ENCODE measurements at regions not wholly inside any gene's neighbourhood (a gene's known extent, or its start where the extent isn't known, plus 50 kb on each side); places are given as distances from the start of the nearest gene placed in this dataset.
"Not testable (repeated sequence)": the region's sequence is repeated elsewhere in the genome, so short reads cannot be mapped to it uniquely, and the experiment has no call there.

GRCh38 chr14:104400355-104400754, 179.2 kb upstream of the C14orf180 start:
- ATAC-seq = no peak
- intact Hi-C loops (cut with micrococcal nuclease) = no loop called here
- no peak for DNase-seq

- ATAC-seq (no peak), DNase-seq (no peak)
- intact Hi-C loops (cut with micrococcal nuclease) = no loop called here
These were observed 177.8 kb upstream of the C14orf180 start for GRCh38 chr14:104401785-104402184.

- ATAC-seq; intact Hi-C loops (cut with micrococcal nuclease); DNase-seq: not testable (repeated sequence)
These were observed 177.3 kb upstream of the C14orf180 start for GRCh38 chr14:104402303-104402702.

GRCh38 chr14:104403421-104404220, 175.9 kb upstream of the C14orf180 start:
- intact Hi-C loops (cut with micrococcal nuclease) = no loop called here
- DNase-seq (no peak), ATAC-seq (no peak)

- intact Hi-C loops (cut with micrococcal nuclease) = no loop called here
- ATAC-seq (no peak), DNase-seq (no peak)
These were observed 174.6 kb upstream of the C14orf180 start for GRCh38 chr14:104404922-104405321.

DNA sequence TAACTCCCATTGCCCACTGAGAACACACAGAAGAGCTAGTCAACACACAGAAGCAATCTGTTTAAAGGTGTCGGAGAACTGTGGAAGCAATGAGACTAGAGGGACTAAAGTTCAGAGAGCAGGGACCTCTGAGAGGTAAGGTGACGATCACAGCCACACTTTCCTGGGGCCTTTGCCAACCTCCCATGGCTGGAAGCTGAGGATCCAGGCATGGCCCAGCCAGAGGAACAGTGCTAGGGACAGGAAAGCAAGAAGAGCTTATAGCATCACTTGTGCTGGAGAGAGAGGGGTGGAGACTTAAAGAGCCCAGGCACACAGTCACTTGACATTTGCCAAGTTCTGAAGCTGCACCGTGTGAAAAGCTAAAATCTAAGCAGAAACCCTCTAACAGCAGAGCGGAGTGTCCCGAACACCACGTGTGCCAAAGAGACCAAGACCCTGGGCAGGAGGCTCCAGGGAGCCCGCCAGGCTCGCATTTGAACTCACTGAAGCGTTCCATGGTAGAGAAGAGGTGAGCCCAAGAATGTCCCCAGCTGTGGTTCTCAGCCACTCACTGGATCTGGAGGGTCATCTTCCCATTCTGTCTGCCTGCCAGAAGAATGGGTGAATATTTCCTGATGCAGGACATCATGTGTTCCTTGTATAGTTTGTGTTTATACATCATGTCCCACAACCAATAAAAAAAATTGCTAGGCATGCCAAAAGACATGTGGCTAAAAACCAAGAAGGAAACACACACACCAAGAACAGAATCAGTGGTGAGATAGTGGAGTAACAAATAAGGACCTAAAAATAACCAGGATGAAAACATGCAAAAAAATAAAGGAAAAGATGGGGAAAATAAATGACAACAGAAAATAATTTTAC, 174.0 kb upstream of the C14orf180 start:
- DNase-seq (no peak), ATAC-seq (no peak)
- intact Hi-C loops (cut with micrococcal nuclease) = no loop called here

- DNase-seq (no peak), ATAC-seq (no peak)
- intact Hi-C loops (cut with micrococcal nuclease) = no loop called here
These were observed 172.7 kb upstream of the C14orf180 start for GRCh38 chr14:104406831-104407230.

GRCh38 chr14:104416383-104416782, 163.2 kb upstream of the C14orf180 start:
- intact Hi-C loops (cut with micrococcal nuclease) = no loop called here
- ATAC-seq (no peak), DNase-seq (no peak)

DNA sequence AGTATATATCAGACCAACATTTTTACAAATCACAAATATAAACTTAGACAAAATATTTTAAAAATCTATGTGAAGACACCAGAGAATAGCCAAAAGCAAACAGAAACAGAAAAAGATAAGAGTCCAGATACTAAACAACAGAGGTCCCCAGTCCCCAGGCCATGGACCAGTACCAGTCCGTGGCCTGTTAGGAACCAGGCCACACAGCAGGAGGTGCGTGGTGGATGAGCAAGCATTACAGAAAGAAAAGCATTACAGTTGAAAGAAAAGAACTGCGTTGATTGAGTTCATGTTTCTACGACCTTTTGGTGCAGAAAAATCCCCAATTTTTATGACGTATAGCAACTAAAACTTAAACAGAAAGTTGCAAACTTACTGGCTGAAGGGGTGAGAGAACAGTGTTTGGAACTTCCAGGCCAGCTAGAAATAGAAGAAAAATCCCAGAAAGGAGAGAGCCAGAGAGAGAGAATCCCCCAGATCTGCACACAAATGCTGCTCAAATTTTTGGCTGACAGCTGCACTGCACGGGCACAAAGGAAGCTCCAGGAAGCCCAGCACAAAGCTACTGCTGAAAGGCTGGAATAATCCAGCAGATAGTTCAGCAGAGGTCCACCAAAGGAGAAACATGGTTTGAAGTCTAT, 159.6 kb upstream of the C14orf180 start:
- intact Hi-C loops (cut with micrococcal nuclease) = no loop called here
- DNase-seq (no peak), ATAC-seq (no peak)

GRCh38 chr14:104420523-104420922, 159.0 kb upstream of the C14orf180 start:
- intact Hi-C loops (cut with micrococcal nuclease); DNase-seq; ATAC-seq: not testable (repeated sequence)

DNA sequence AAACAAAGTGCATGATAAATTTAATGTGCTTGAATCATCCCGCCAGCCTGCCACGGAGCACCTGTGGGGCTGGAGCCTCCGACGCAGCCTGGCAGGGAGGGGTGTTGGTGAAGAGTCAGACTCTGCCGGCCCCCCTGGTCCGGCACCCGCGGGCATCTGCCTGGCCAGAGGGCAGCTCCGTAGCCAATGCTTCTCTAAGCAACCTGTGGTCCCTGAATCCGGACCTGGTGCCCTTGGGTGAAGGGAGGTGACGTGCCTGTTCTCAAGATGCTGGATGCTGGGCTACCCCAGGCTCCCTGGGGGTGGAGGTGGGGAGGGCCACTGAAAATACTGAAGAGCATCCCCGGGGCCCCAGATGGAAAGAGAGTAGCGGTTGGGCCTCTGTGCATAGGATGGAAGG, 158.6 kb upstream of the C14orf180 start:
- intact Hi-C loops (cut with micrococcal nuclease) = no loop called here
- ATAC-seq (no peak), DNase-seq (no peak)

DNA sequence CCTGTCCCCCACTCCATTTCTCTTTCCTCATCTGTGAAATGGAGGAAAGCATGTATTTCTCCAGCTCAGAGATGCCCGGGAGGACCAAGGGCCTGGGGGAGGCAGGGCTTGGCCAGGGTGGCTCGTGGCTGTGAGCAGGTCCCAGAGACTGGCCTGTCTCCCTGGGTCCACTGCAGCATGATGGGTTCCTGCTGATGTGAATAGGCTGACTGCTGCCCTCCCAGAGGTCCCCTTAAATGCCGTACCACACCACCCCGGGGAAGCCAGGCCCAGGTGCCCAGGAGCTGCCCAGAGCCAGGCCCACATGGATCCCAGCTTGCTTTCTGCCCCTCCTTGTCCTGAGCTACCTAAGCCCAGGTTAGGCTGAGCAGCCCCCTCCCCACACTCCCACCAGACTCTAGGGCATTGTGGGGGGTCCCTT, 158.2 kb upstream of the C14orf180 start:
- DNase-seq (no peak), ATAC-seq (no peak)

GRCh38 chr14:104421892-104422828, 157.4 kb upstream of the C14orf180 start:
- DNase-seq (no peak), ATAC-seq (no peak)
- intact Hi-C loops (cut with micrococcal nuclease) = no loop called here

More for the DNA sequence above, 158.2 kb upstream of the C14orf180 start:
- intact Hi-C loops (cut with micrococcal nuclease) = no loop called here

DNA sequence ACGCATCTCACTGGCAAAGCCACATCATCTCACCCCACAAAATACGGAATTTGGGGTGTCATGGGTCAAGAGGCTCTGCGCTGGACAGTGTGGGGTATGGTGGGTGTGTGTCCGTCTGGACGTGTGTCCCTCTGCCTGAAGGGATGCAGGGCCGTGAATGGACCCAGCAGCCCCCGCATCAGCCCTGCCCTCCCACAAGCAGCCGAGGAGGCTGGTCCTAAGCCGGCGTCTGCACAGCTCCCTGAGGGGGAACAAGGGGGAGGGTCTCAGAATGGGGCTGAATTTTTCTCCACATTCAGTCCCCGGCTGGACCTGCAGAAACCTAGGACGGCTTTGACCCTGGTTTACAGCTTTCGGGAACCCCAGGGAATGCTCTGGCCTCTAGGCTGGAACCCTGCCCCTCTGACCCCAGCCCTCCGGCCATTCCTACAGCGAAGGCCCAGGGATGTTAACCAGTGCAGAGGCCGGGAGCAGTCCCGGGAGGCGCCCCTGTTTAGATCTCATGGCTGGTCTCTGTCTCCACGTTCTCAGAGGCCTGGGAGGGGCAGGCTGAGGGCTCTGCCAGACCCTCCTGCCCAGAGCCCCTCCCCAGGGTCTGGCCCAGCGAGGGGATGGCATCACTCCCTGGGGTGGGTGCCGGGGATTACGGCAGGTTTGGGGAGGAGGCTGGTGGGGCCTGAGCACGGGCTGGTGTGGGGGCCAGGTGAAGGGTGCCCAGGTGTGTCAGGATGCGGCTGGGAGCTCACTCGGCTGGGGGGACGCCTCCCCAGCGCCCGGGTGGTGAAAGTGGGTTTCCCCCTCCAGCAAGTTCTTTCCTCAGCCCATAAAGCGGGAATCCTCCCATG, 156.5 kb upstream of the C14orf180 start:
- ATAC-seq (no peak), DNase-seq (no peak)
- intact Hi-C loops (cut with micrococcal nuclease) = no loop called here

DNA sequence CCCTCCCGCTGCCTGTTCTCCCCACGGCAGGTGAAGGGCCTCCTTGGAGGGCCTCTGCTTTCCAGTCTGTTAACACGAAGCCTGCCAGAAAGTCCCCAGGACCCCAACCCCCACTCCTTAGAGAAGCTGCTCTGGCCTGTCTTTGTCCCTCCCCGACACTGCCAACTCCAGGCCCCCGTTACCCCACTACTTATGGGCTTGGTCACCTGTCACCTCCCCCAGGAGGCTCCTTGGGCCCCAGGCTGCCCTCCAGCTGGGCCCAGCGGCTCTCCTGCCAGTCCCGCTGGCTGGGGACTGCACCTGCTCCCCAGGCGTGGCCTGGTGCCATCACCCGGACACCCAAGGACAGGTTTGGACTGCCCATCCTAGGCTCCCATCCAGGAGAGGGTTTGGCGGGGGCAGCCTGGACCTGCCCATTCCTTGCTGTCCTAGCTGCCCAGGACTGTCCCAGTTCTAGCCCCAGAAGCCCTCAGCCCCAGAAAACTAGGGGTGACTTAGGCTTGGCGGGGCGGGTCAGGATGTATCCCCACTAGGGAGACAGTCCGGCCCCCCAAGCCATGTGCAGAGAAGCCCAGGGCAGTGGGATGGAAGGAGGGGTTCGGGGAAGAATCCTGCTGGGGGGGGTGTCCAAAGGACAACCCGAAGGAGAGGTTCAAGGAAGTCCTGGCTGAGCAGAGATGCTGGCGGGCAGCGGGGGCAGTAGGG, 155.7 kb upstream of the C14orf180 start:
- DNase-seq (no peak), ATAC-seq (no peak)
- intact Hi-C loops (cut with micrococcal nuclease) = no loop called here

- intact Hi-C loops (cut with micrococcal nuclease) = no loop called here
- ATAC-seq (peak; percentile 52), DNase-seq (no peak)
These were observed 155.0 kb upstream of the C14orf180 start for GRCh38 chr14:104424406-104425072.

GRCh38 chr14:104425171-104425681, 154.3 kb upstream of the C14orf180 start:
- intact Hi-C loops (cut with micrococcal nuclease) = no loop called here
- DNase-seq (no peak), ATAC-seq (no peak)

Measured in left ventricle myocardium superior (tissue), 1 donor.